VCaP (cell line): ENCODE measurements at regions not wholly inside any gene's neighbourhood (a gene's known extent, or its start where the extent isn't known, plus 50 kb on each side); places are given as distances from the start of the nearest gene placed in this dataset.

ENCODE experiments used
- H3K27ac ChIP-seq: fragments of 450-650 bp; 2 replicates; pipeline ENCODE4 v1.5.1; 2017
- TF ChIP-seq, protein P1 (sequence below): fragments of 450-650 bp; conservative IDR thresholded peaks from 2 replicates; pipeline ENCODE4 v1.5.1; 2017; ENCODE audit warnings: mild to moderate bottlenecking, moderate library complexity

DNA sequence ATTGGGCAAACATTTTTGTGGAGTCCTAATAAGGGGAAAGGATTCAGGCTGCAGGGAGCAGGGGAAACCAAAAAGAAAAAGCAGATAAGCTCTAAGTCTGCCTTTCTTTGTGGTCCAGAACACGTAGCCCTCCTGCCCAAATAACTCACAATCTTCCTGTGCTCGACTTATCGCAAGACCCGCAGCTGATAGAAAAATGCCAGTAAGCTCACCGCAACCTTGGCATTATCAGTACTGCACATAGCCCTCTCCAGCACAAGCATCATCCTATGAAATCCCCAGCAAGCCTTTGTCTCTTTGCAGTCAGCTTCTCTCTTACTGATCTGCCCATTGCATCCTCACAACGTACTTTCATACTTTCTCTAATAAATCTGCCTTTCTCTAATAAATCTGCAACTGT is 202.4 kb upstream of the HNRNPA3 start:
- TF ChIP-seq, protein P1, sequence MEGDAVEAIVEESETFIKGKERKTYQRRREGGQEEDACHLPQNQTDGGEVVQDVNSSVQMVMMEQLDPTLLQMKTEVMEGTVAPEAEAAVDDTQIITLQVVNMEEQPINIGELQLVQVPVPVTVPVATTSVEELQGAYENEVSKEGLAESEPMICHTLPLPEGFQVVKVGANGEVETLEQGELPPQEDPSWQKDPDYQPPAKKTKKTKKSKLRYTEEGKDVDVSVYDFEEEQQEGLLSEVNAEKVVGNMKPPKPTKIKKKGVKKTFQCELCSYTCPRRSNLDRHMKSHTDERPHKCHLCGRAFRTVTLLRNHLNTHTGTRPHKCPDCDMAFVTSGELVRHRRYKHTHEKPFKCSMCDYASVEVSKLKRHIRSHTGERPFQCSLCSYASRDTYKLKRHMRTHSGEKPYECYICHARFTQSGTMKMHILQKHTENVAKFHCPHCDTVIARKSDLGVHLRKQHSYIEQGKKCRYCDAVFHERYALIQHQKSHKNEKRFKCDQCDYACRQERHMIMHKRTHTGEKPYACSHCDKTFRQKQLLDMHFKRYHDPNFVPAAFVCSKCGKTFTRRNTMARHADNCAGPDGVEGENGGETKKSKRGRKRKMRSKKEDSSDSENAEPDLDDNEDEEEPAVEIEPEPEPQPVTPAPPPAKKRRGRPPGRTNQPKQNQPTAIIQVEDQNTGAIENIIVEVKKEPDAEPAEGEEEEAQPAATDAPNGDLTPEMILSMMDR, result no peak
- no peak overlapping the region for H3K27ac ChIP-seq

GRCh38 chr2:177010861-177011260 is 201.7 kb upstream of the HNRNPA3 start:
- H3K27ac ChIP-seq, result no peak overlapping the region
- TF ChIP-seq, protein P1, result no peak

DNA sequence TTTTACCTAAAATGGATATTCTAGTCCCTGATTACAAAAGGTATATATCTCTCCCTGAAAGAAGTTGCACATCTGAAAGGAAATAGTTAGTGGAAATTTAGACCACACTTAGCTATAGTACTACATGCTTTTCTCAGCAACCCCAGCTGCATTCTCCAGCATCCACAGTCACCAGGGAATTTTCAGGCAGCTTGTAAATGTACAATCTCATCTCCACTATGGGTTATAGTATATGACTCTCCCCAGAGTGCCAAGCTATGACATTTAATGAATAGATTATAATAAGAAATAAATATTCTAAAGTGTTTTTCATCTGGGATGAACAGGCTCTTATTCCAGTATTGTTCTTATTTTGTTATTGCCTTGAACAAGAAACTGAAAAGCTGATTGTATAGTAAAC is 197.6 kb upstream of the HNRNPA3 start:
- TF ChIP-seq, protein P1, result no peak
- no peak overlapping the region for H3K27ac ChIP-seq

- TF ChIP-seq, protein P1, result no peak
- H3K27ac ChIP-seq, result no peak overlapping the region
These were observed 197.2 kb upstream of the HNRNPA3 start for GRCh38 chr2:177015356-177015923.

DNA sequence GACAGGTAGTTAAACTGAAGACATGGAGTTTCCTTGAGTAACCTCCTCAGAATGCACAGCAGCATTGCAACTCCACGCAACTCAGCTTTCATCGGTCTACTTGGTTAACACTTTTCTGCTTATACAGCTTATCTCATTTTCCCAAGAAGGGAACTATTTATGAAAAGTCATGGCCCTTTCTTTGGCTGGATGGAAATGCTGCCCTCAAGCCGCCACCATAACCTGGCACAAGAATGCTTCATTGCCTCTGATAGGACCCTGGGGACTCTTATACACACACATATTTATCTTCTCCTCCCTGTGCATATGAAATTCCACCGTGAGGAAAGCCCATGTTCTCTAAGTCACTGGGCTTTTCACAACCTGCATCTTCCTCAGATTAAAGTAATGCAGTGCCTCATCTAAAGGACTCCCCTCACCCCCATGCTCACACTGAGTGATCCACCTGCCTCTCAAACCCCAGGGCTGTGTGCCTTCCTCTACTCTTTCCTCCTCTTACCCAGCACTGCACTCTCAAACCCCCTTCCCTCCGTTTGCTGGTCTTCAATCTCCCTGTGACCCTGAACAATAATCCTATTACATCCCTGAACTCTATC is 192.0 kb upstream of the HNRNPA3 start:
- peak overlapping the region; percentile 89 for H3K27ac ChIP-seq
- TF ChIP-seq, protein P1, result no peak

DNA sequence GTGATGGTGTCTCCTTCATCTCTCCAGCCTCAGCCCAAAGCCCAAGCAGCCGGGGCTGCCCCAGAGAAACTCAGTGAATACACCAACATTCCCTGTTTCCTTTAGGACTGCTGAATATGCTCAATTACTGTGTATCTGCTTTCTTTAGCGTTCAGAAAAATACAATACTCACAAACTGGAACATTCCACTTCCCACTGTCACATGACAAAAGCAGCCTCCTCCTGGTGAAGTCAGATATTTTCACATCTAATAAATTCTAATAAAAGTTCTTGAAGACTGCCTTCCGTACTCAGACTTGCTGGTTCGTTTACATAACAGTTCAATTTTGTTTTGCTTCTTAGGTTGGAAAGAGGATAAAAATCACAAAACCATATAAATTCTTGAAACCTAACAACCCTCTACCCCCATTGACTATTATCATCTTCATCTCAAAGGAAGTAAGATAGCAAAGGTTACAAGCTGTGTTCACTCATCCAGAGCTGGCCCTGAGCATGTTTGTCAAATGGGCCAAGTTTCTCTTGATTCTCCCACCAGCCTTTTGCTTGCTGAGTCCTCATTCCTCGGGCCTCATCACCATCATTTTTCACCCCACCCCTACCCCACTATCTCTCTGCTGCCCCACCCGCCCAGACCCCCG is 190.8 kb upstream of the HNRNPA3 start:
- peak overlapping the region; percentile 89 for H3K27ac ChIP-seq
- TF ChIP-seq, protein P1, result 0 out of 2 replicates have a peak, but pooled peaks have one; percentile 13

DNA sequence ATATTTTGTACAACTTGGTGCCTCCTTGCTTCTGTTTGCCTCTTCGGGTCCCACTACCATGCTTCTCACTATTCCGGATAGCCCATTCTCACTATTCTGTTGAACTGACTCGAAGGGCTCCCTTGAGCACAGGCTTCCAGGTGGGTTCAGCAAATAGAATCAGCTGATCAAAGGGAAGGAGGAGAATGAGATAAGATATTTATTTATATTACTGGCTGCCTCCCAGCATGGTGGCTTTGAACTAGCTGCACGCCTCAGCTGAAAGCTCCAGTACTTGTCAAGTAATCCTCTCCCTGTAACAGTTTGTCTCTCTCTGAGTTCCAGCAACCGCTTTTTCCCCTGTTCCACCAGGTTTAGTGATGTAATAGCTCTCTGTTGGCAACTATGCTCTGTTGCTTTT is 187.8 kb upstream of the HNRNPA3 start:
- TF ChIP-seq, protein P1, result no peak
- peak overlapping the region; percentile 76; the same call in 1 of the 2 replicates for H3K27ac ChIP-seq
